ENCODE measurements at regions not wholly inside any gene's neighbourhood (a gene's known extent, or its start where the extent isn't known, plus 50 kb on each side); places are given as distances from the start of the nearest gene placed in this dataset.
"Not testable (repeated sequence)": the region's sequence is repeated elsewhere in the genome, so short reads cannot be mapped to it uniquely, and the experiment has no call there.

DNA sequence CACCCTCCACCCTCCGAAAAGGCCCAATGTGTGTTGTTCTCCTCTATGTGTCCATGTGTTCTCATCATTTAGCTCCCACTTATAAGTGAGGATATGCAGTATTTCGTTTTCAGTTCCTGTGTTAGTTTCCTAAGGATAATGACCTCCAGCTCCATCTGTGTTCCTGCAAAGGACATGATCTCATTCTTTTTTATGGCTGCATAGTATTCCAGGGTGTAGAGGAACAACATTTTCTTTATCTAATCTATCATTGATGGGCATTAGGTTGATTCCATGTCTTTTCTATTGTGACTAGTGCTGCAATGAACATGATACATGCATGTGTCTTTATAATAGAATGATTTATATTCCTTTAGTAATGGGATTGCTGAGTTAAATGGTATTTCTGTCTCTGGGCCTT lies 211.3 kb downstream of the HSD17B3 start:
- TF ChIP-seq, protein P1, sequence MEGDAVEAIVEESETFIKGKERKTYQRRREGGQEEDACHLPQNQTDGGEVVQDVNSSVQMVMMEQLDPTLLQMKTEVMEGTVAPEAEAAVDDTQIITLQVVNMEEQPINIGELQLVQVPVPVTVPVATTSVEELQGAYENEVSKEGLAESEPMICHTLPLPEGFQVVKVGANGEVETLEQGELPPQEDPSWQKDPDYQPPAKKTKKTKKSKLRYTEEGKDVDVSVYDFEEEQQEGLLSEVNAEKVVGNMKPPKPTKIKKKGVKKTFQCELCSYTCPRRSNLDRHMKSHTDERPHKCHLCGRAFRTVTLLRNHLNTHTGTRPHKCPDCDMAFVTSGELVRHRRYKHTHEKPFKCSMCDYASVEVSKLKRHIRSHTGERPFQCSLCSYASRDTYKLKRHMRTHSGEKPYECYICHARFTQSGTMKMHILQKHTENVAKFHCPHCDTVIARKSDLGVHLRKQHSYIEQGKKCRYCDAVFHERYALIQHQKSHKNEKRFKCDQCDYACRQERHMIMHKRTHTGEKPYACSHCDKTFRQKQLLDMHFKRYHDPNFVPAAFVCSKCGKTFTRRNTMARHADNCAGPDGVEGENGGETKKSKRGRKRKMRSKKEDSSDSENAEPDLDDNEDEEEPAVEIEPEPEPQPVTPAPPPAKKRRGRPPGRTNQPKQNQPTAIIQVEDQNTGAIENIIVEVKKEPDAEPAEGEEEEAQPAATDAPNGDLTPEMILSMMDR (IDR thresholded peaks at IDR 0.05; ENCODE audit: control extremely low read depth in 1 of 3, insufficient read depth in 1 of 3, low read depth in 1 of 3, low read length in 3 of 3), result not testable (repeated sequence)
- not testable (repeated sequence) for TF ChIP-seq SP2 (IDR thresholded peaks at IDR 0.05; ENCODE audit: low read length); RAD21 (IDR thresholded peaks at IDR 0.05 in 1 of 2, conservative IDR thresholded peaks at IDR 0.05 in 1 of 2; ENCODE audit: low read depth in 2 of 2, low read length in 2 of 2); SRF (IDR thresholded peaks at IDR 0.05; ENCODE audit: low read depth, low read length)
